NCI-H146 treated with DMSO at 0.1 percent for 48 hours (cell line): ENCODE measurements at regions not wholly inside any gene's neighbourhood (a gene's known extent, or its start where the extent isn't known, plus 50 kb on each side); places are given as distances from the start of the nearest gene placed in this dataset.

ENCODE experiments used
- DNase-seq: peaks from one replicate; lab custom pipeline; 2025; ENCODE audit not compliant: unreplicated experiment; lab: John Stamatoyannopoulos, UW

GRCh38 chr18:44388329-44388728, 292.4 kb upstream of the SETBP1 start:
- DNase-seq = no peak

GRCh38 chr18:44392933-44393332, 287.8 kb upstream of the SETBP1 start:
- no peak for DNase-seq

DNA sequence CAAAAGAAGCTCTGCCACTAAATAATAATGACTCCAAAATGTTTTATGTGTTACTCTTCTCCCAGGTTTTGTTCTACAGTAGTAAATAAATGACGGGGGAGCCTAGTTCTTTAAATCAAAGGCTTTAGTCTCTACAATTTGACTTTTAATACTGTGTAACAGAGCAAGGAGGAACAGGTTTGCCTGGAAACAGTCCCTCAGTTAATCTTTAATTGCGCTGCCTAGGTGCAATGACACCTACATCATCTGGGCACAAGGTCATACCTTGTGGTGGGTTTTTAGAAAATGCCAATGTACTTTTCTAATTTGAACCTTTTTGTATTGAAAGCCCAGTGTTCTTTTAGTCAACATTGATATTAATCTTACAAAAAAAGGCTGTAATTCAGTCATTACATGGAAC, 287.3 kb upstream of the SETBP1 start:
- DNase-seq = no peak

GRCh38 chr18:44396550-44396949, 284.1 kb upstream of the SETBP1 start:
- no peak for DNase-seq

- DNase-seq = no peak
These were observed 271.6 kb upstream of the SETBP1 start for GRCh38 chr18:44409071-44409470.

- no peak for DNase-seq
These were observed 271.2 kb upstream of the SETBP1 start for GRCh38 chr18:44409515-44409914.

- no peak for DNase-seq
These were observed 269.9 kb upstream of the SETBP1 start for GRCh38 chr18:44410740-44411139.

DNA sequence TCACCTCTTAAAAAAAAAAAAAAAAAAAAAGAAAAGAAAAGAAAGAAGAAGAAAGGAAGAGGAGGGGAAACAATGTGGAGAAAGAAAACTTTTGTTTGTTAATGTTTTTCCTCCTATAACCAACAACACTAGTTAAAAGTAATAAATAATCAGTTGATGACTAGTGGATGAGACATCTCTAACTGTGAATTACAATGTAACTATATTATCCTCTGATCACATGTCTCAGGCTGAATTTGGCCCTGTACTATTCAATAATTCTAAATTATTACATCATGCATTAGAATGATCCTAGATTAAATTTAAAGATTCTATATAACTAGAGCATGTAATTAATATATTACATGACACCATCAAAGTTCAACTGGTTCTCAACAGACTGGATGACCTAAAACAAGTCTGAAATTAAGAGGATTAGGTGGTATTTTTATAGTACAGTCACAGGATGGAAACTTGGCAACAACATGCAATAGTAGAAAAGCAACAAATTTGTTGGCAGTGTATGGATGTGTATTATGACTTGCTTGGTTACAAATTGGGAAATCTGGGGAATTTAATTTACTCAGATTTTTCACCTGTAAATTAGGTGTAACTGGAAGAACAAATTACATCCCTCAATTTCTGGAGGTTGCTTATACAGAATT, 269.3 kb upstream of the SETBP1 start:
- no peak for DNase-seq

DNA sequence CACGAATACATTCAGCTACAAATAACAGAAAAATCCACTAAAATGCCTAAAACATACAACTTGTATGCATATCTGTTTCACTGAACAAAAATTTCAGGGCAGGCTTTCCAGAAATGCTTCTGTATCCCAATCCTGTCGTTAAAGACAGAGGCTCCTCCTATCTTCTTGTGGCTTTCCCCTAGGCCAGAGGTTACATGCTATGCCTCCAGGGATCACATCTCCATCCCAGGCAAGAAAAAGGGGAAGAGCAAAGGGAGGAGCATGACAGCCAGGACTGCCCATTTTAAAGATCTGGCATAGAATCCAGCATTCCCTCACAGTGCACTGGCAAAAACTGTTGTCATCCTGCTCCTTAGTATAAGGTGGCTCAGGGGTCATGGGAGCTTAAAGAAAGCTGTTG, 268.7 kb upstream of the SETBP1 start:
- DNase-seq = no peak

DNA sequence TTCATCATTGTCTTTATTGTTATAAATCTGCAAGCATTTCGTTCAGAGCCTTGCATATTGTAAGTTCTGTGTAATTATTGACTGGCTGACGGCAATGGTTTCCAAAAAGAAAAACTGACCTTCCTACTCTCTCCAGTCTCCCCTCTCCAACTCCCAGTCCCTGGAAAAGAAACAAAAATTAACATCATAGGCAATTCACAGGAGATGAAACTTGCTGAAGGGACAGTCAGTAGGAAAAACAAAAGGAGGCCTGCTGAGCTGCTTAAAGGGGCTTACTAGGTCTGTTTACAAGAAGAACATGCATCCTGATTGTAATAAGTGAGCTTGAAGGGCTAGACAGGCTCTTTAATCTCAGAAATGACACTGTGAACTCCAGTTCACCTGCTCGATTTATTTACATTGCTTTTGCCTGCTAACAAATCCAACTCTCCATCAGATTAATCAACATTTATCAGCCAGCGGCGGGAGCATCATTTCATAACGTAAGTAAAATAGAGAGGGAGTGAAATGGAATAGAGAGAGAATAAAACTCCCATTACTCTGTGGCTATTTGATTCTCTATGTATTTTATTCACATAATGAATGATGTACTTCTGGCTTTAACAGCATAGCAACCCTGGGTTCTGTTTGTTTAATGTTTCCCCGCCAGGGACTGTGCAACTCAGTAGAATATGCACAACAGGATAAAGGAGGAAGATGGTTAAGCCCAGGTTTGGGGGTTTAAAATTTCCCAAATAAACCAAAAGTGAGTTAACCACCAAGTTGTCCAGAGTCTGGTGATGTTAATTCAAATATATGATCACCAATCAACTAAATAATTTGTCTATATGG, 256.7 kb upstream of the SETBP1 start:
- DNase-seq = no peak

- DNase-seq = no peak
These were observed 256.0 kb upstream of the SETBP1 start for GRCh38 chr18:44424645-44425035.

DNA sequence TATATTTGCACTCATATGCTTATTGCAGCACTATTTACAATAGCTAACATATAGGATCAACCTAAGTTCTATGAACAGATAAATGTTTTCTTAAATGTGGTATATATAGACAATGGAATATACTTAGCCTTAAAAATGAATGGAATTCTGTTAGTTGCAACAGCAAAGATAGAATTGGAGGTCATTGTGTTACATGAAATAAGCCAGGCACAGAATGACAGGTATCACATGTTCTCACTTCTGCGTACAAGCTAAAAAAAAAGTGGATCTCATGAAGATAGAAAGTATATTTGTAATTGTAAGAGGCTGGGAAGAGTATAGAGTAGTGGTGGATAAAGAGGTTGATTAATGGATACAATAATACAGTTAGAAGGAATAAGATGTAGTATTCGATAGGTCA, 255.5 kb upstream of the SETBP1 start:
- DNase-seq = no peak

- no peak for DNase-seq
These were observed 243.1 kb upstream of the SETBP1 start for GRCh38 chr18:44437603-44438002.

- no peak for DNase-seq
These were observed 230.5 kb upstream of the SETBP1 start for GRCh38 chr18:44450226-44450625.

DNA sequence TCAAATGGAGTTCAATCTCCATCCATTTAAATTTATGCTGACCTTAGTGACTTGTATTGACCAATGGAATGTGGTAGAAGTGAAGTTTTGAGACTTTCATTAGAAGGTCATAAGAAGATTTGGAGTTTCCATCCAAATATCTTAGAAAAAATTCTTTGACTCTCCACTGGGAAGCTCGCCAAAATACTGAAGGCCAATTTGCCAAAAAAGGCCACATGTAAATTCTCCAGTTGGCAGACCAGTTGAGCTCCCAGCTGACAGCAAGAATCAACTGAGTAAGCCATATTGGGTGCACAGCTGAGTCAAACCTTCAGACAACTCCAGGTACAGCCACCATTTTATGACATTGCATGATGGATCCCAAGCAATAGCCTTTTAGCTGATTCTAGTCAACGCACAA, 228.3 kb upstream of the SETBP1 start:
- DNase-seq = no peak

- DNase-seq = no peak
These were observed 227.2 kb upstream of the SETBP1 start for GRCh38 chr18:44453505-44453904.

DNA sequence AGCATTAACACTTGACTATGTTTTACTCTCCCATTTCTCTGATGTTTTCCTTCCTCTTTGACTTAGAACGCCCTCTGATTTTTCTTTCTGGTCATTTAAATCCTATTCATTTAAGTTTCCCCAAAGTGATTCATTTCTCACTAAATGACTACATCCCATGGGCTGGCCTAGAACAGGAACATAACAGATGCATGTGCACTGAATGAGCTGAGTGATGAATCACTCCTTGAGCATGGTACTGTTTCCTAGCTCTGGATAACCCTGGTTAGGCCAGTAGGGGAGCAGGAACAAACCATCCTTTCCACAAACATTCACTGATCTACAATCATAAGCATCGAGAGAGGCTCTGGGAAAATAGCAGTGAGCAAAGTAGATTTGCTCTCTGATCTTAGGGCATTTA, 221.9 kb upstream of the SETBP1 start:
- no peak for DNase-seq

GRCh38 chr18:44464398-44465180, 216.1 kb upstream of the SETBP1 start:
- DNase-seq = no peak

DNA sequence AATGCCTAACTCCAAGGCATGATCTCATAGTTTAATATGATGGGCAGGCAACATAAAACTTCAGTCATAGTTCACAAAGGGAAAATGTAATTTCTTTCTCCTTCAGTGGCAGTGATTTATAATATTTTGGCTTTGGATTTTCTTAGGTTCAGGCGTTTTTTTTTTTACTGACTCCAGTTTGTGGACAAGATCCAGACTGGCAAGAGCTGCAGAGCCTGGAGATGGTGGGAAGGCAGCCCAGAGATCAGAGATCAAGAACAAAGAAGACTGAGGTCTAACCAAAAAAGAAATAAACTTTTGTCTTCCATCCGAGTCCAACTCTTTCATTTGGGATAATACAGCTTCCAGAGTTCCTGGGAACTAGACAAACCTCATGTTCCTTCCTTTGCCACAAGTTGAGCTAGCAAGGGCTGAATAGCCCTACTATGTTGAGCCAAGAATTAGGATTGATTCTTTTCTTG, 215.3 kb upstream of the SETBP1 start:
- DNase-seq = no peak

DNA sequence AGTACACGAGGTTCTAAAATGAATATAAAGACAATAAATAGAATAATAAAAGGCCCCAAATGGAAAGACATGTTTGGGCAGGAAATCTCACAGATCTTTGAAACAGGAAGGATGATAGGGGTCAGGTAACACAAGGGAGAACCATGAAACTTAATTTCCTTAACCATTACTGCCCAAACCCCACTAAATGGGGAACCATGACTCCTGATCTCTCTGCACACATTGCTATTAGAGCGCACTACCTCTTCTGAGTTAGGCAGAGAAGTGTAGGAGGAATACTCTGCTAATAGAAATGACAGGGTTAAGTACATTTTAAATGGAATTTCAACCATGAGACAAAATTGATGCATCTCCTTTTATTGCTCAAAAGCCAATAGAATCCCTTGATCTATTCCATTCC, 213.7 kb upstream of the SETBP1 start:
- no peak for DNase-seq

DNA sequence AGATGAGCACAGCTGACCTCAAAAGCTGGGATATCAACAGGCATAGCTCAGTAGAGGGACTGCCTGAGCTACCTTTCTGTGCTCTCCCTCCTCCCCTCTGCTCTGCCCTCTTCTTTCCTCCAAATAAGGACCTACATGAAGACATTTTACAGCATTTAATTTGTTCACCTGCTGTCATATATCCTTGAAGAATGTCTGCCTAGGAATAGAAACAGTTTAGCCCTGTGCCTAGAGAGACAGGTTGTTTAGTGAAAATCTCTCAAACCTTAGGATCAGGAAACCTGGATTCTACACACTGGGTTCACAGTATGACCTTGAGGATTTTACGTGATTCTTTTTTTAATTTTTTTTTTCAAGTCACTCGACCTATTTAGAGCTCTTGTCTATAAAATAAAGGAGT, 213.0 kb upstream of the SETBP1 start:
- DNase-seq = no peak
